ENCODE measurements at regions not wholly inside any gene's neighbourhood (a gene's known extent, or its start where the extent isn't known, plus 50 kb on each side); places are given as distances from the start of the nearest gene placed in this dataset.

GRCh38 chr7:89474456-89474855, 678.9 kb upstream of the TEX47 start:
- TF ChIP-seq CTCF (IDR thresholded peaks at IDR 0.05; ENCODE audit: low read depth, low read length, poor library complexity, severe bottlenecking) (no peak), EZH2phosphoT487 (IDR thresholded peaks at IDR 0.05; ENCODE audit: borderline replicate concordance, low read length) (no peak)
